SK-N-SH treated with all-trans-retinoic acid at 6 μM for 48 hours (cell line): ENCODE measurements at regions not wholly inside any gene's neighbourhood (a gene's known extent, or its start where the extent isn't known, plus 50 kb on each side); places are given as distances from the start of the nearest gene placed in this dataset.
A peak's percentile ranks its signal among the peaks of the same experiment; 100 is the strongest.

ENCODE experiments used
- ATAC-seq: fragments of 200-7000 bp; cut with Tn5 transposase; 3 replicates; pipeline ENCODE4 v1.9.1; 2020; ENCODE audit warnings: mild to moderate bottlenecking, moderate library complexity
- ARNTL ChIP-seq: fragments of 450-650 bp; formaldehyde crosslinking; IDR thresholded peaks from 2 replicates; pipeline ENCODE4 v1.5.0; 2020; ENCODE audit warnings: low read depth, mild to moderate bottlenecking, moderate library complexity, borderline replicate concordance
- BACH2 ChIP-seq: fragments of 250-450 bp; sonication (Bioruptor Pico); IDR thresholded peaks from 2 replicates; pipeline ENCODE4 v1.9.0; 2021; ENCODE audit warnings: mild to moderate bottlenecking, borderline replicate concordance
- CREB5 ChIP-seq: fragments of 250-450 bp; sonication (Bioruptor Pico); IDR thresholded peaks from 2 replicates; pipeline ENCODE4 v1.5.1; 2020; ENCODE audit warnings: low read depth, mild to moderate bottlenecking, moderate library complexity
- ESRRG ChIP-seq: fragments of 250-450 bp; sonication (Bioruptor Pico); IDR thresholded peaks from 2 replicates; pipeline ENCODE4 v1.6.1; 2021; ENCODE audit warnings: mild to moderate bottlenecking
- ISL1 ChIP-seq: fragments of 250-450 bp; sonication (Bioruptor Pico); IDR thresholded peaks from 2 replicates; pipeline ENCODE4 v2.1.2; 2022; ENCODE audit warnings: mild to moderate bottlenecking, moderate library complexity
- POU6F1 ChIP-seq: fragments of 250-450 bp; sonication (Bioruptor Pico); IDR thresholded peaks from 2 replicates; pipeline ENCODE4 v1.8.0; 2021; ENCODE audit warnings: low read depth, mild to moderate bottlenecking, moderate library complexity, borderline replicate concordance
- PPARA ChIP-seq: fragments of 250-450 bp; sonication (Bioruptor Pico); IDR thresholded peaks from 2 replicates; pipeline ENCODE4 v1.5.0; 2020; ENCODE audit warnings: mild to moderate bottlenecking, borderline replicate concordance
- RARB ChIP-seq: fragments of 250-450 bp; sonication (Bioruptor Pico); IDR thresholded peaks from 2 replicates; pipeline ENCODE4 v1.8.0; 2021; ENCODE audit warnings: mild to moderate bottlenecking, moderate library complexity
- SNAI2 ChIP-seq: fragments of 250-450 bp; sonication (Bioruptor Pico); IDR thresholded peaks from 2 replicates; pipeline ENCODE4 v1.5.0; 2020; ENCODE audit warnings: mild to moderate bottlenecking, moderate library complexity
- TCF4 ChIP-seq: fragments of 250-450 bp; sonication (Bioruptor Pico); IDR thresholded peaks from 2 replicates; pipeline ENCODE4 v1.8.0; 2021; ENCODE audit warnings: mild to moderate bottlenecking, moderate library complexity, borderline replicate concordance
- TOX ChIP-seq: fragments of 250-450 bp; sonication (Bioruptor Pico); IDR thresholded peaks from 2 replicates; pipeline ENCODE4 v1.8.0; 2021; ENCODE audit warnings: mild to moderate bottlenecking, moderate library complexity, borderline replicate concordance
- TSHZ2 ChIP-seq: fragments of 250-450 bp; sonication (Bioruptor Pico); IDR thresholded peaks from 2 replicates; pipeline ENCODE4 v1.5.0; 2020; ENCODE audit warnings: mild to moderate bottlenecking, moderate library complexity
- ZC3H10 ChIP-seq: fragments of 250-450 bp; sonication (Bioruptor Pico); IDR thresholded peaks from 2 replicates; pipeline ENCODE4 v1.5.1; 2021; ENCODE audit warnings: mild to moderate bottlenecking, moderate library complexity
- ZNF565 ChIP-seq: fragments of 450-650 bp; formaldehyde crosslinking; conservative IDR thresholded peaks from 2 replicates; pipeline ENCODE4 v1.5.0; 2020; ENCODE audit warnings: low read depth, mild to moderate bottlenecking, moderate library complexity
- ZNF70 ChIP-seq: fragments of 450-650 bp; formaldehyde crosslinking; IDR thresholded peaks from 2 replicates; pipeline ENCODE4 v1.5.0; 2020; ENCODE audit warnings: mild to moderate bottlenecking, moderate library complexity
- ZNF8 ChIP-seq: fragments of 450-650 bp; formaldehyde crosslinking; IDR thresholded peaks from 2 replicates; pipeline ENCODE4 v1.5.0; 2020; ENCODE audit warnings: mild to moderate bottlenecking, moderate library complexity
- TF ChIP-seq, protein P1 (sequence below): fragments of 250-450 bp; sonication (Bioruptor Pico); IDR thresholded peaks from 2 replicates; pipeline ENCODE4 v1.5.1; 2021; ENCODE audit warnings: mild to moderate bottlenecking, moderate library complexity
- TF ChIP-seq, protein P2 (sequence below): fragments of 250-450 bp; sonication (Bioruptor Pico); IDR thresholded peaks from 2 replicates; pipeline ENCODE4 v1.8.0; 2020; ENCODE audit warnings: mild to moderate bottlenecking, moderate library complexity, borderline replicate concordance

GRCh38 chr12:59166457-59166856 lies 246.2 kb upstream of the LRIG3 start (continued):
- TF ChIP-seq, protein P1, sequence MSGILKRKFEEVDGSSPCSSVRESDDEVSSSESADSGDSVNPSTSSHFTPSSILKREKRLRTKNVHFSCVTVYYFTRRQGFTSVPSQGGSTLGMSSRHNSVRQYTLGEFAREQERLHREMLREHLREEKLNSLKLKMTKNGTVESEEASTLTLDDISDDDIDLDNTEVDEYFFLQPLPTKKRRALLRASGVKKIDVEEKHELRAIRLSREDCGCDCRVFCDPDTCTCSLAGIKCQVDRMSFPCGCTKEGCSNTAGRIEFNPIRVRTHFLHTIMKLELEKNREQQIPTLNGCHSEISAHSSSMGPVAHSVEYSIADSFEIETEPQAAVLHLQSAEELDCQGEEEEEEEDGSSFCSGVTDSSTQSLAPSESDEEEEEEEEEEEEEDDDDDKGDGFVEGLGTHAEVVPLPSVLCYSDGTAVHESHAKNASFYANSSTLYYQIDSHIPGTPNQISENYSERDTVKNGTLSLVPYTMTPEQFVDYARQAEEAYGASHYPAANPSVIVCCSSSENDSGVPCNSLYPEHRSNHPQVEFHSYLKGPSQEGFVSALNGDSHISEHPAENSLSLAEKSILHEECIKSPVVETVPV (CRISPR knock-in tag): no peak
- no peak for TF ChIP-seq ZNF565 (CRISPR knock-in tag)

GRCh38 chr12:59164991-59165718 lies 244.9 kb upstream of the LRIG3 start:
- TF ChIP-seq TCF4 (CRISPR knock-in tag): no peak
- TF ChIP-seq BACH2 (CRISPR knock-in tag): no peak
- TF ChIP-seq TSHZ2: no peak
- no peak for TF ChIP-seq TOX (CRISPR knock-in tag)
- TF ChIP-seq ISL1 (CRISPR knock-in tag): no peak
- TF ChIP-seq, protein P2, sequence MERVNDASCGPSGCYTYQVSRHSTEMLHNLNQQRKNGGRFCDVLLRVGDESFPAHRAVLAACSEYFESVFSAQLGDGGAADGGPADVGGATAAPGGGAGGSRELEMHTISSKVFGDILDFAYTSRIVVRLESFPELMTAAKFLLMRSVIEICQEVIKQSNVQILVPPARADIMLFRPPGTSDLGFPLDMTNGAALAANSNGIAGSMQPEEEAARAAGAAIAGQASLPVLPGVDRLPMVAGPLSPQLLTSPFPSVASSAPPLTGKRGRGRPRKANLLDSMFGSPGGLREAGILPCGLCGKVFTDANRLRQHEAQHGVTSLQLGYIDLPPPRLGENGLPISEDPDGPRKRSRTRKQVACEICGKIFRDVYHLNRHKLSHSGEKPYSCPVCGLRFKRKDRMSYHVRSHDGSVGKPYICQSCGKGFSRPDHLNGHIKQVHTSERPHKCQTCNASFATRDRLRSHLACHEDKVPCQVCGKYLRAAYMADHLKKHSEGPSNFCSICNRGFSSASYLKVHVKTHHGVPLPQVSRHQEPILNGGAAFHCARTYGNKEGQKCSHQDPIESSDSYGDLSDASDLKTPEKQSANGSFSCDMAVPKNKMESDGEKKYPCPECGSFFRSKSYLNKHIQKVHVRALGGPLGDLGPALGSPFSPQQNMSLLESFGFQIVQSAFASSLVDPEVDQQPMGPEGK: no peak
- TF ChIP-seq ZNF565 (CRISPR knock-in tag): no peak
- TF ChIP-seq ESRRG: no peak
- no peak for TF ChIP-seq ARNTL (CRISPR knock-in tag)
- no peak for TF ChIP-seq RARB (CRISPR knock-in tag)
- no peak for TF ChIP-seq POU6F1 (CRISPR knock-in tag)
- no peak for TF ChIP-seq ZNF8 (CRISPR knock-in tag)
- no peak for TF ChIP-seq ZC3H10 (CRISPR knock-in tag)
- no peak for TF ChIP-seq ZNF70 (CRISPR knock-in tag)
- TF ChIP-seq SNAI2 (CRISPR knock-in tag): no peak
- ATAC-seq: peak; percentile 75; the same call in 2 of the 3 replicates

DNA sequence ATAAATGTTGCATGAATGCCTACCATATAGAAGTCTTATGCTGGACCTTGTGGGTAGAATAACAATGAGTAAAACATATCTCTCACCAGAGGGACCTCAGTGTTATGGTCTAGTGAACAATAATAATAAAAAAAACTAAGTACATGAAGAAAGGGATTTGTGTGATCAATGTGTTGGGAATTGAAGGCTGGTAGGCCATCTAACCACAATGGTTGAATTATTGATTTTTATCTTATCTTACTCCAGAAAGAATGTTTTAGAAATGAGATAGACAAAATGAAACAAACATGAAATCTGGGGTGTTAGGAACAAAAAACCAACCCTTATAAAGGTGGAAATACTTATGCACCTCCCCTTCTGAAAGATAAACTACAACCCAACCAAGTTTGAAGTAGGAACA lies 243.9 kb upstream of the LRIG3 start:
- TF ChIP-seq ESRRG (no peak), CREB5 (no peak), PPARA (CRISPR knock-in tag) (no peak)
- TF ChIP-seq, protein P1 (CRISPR knock-in tag): no peak
- no peak for ATAC-seq
